HL-60 (cell line): ENCODE measurements at regions not wholly inside any gene's neighbourhood (a gene's known extent, or its start where the extent isn't known, plus 50 kb on each side); places are given as distances from the start of the nearest gene placed in this dataset.

ENCODE experiments used
- POLR2AphosphoS5 ChIP-seq: IDR thresholded peaks from 2 replicates; pipeline ENCODE4 v1.6.1; 2012; ENCODE audit warnings: low read depth
- TF ChIP-seq, protein P1 (sequence below): IDR thresholded peaks from one replicate; pipeline ENCODE4 v1.5.1; 2011; ENCODE audit warnings: low read length, control low read depth, inconsistent platforms; ENCODE audit not compliant: insufficient read depth
- TF ChIP-seq, protein P2 (sequence below): IDR thresholded peaks from 2 replicates; pipeline ENCODE4 v1.6.1; 2012; ENCODE audit warnings: low read depth; ENCODE audit not compliant: insufficient replicate concordance

GRCh38 chr13:80251403-80251802, 89.5 kb downstream of the SPRY2 start:
- TF ChIP-seq, protein P1, sequence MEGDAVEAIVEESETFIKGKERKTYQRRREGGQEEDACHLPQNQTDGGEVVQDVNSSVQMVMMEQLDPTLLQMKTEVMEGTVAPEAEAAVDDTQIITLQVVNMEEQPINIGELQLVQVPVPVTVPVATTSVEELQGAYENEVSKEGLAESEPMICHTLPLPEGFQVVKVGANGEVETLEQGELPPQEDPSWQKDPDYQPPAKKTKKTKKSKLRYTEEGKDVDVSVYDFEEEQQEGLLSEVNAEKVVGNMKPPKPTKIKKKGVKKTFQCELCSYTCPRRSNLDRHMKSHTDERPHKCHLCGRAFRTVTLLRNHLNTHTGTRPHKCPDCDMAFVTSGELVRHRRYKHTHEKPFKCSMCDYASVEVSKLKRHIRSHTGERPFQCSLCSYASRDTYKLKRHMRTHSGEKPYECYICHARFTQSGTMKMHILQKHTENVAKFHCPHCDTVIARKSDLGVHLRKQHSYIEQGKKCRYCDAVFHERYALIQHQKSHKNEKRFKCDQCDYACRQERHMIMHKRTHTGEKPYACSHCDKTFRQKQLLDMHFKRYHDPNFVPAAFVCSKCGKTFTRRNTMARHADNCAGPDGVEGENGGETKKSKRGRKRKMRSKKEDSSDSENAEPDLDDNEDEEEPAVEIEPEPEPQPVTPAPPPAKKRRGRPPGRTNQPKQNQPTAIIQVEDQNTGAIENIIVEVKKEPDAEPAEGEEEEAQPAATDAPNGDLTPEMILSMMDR, result no peak
- no peak for TF ChIP-seq POLR2AphosphoS5
- TF ChIP-seq, protein P2, sequence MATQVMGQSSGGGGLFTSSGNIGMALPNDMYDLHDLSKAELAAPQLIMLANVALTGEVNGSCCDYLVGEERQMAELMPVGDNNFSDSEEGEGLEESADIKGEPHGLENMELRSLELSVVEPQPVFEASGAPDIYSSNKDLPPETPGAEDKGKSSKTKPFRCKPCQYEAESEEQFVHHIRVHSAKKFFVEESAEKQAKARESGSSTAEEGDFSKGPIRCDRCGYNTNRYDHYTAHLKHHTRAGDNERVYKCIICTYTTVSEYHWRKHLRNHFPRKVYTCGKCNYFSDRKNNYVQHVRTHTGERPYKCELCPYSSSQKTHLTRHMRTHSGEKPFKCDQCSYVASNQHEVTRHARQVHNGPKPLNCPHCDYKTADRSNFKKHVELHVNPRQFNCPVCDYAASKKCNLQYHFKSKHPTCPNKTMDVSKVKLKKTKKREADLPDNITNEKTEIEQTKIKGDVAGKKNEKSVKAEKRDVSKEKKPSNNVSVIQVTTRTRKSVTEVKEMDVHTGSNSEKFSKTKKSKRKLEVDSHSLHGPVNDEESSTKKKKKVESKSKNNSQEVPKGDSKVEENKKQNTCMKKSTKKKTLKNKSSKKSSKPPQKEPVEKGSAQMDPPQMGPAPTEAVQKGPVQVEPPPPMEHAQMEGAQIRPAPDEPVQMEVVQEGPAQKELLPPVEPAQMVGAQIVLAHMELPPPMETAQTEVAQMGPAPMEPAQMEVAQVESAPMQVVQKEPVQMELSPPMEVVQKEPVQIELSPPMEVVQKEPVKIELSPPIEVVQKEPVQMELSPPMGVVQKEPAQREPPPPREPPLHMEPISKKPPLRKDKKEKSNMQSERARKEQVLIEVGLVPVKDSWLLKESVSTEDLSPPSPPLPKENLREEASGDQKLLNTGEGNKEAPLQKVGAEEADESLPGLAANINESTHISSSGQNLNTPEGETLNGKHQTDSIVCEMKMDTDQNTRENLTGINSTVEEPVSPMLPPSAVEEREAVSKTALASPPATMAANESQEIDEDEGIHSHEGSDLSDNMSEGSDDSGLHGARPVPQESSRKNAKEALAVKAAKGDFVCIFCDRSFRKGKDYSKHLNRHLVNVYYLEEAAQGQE, result no peak
